AG09309 (cell line): ENCODE measurements at regions not wholly inside any gene's neighbourhood (a gene's known extent, or its start where the extent isn't known, plus 50 kb on each side); places are given as distances from the start of the nearest gene placed in this dataset.

ENCODE experiments used
- DNase-seq: peaks from one replicate; pipeline ENCODE4 v3.0.0-alpha.2; 2010; ENCODE audit warnings: low read depth
- H3K4me3 ChIP-seq: 2 replicates; pipeline ENCODE4 v1.5.1; 2011; ENCODE audit warnings: mild to moderate bottlenecking, low read depth, low read length, moderate library complexity; ENCODE audit not compliant: control insufficient read depth
- CTCF ChIP-seq: IDR thresholded peaks from 2 replicates; pipeline ENCODE4 v1.5.1; 2011; ENCODE audit warnings: mild to moderate bottlenecking, low read depth, low read length, inconsistent platforms; ENCODE audit not compliant: insufficient read depth, control insufficient read depth; ENCODE audit errors: missing control alignments

GRCh38 chr5:107306002-107306401 lies 364.7 kb downstream of the EFNA5 start:
- no peak for TF ChIP-seq CTCF
- H3K4me3 ChIP-seq = no peak overlapping the region
- DNase-seq = no peak

- DNase-seq = no peak
- no peak overlapping the region for H3K4me3 ChIP-seq
- no peak for TF ChIP-seq CTCF
Observed at GRCh38 chr5:107304684-107305083, 366.1 kb downstream of the EFNA5 start.

GRCh38 chr5:107303171-107303968 lies 367.4 kb downstream of the EFNA5 start:
- no peak for TF ChIP-seq CTCF
- H3K4me3 ChIP-seq = no peak overlapping the region
- DNase-seq = no peak

- TF ChIP-seq CTCF = no peak
- no peak for DNase-seq
- H3K4me3 ChIP-seq = no peak overlapping the region
Observed at GRCh38 chr5:107302441-107302840, 368.3 kb downstream of the EFNA5 start.

- TF ChIP-seq CTCF = no peak
- no peak overlapping the region for H3K4me3 ChIP-seq
- no peak for DNase-seq
Observed at GRCh38 chr5:107301999-107302398, 368.7 kb downstream of the EFNA5 start.

GRCh38 chr5:107300721-107301327 lies 369.9 kb downstream of the EFNA5 start:
- TF ChIP-seq CTCF = no peak
- no peak overlapping the region for H3K4me3 ChIP-seq
- DNase-seq = no peak
